A673 (cell line): ENCODE measurements at regions not wholly inside any gene's neighbourhood (a gene's known extent, or its start where the extent isn't known, plus 50 kb on each side); places are given as distances from the start of the nearest gene placed in this dataset.

Experiments used
- BruUV-seq: library from RNA; stranded (reverse); fragments of 400-500 nt; replicated peaks from 2 replicates; lab custom pipeline; 2021; lab: Mats Ljungman, UMichigan
- CTCF ChIA-PET: fragments of 300-600 bp; sonication (Branson Sonifier 250); formaldehyde crosslinking; loops from one replicate; lab custom pipeline; 2022; ENCODE audit warnings: antibody characterized with exemption; lab: Charles Lee
- POLR2A ChIA-PET: fragments of 300-600 bp; sonication (Branson Sonifier 250); formaldehyde crosslinking; loops from one replicate; lab custom pipeline; 2022; ENCODE audit warnings: antibody characterized with exemption; ENCODE audit not compliant: low non-redundant PET; lab: Charles Lee
- DNase-seq: peaks from one replicate; pipeline ENCODE4 v3.0.0-alpha.2; 2015; ENCODE audit warnings: low spot score
- H3K27ac ChIP-seq: fragments of 200-600 bp; sonication (generic); 2 replicates; pipeline ENCODE4 v1.5.1; 2016; ENCODE audit warnings: mixed run types, low read depth, mild to moderate bottlenecking, mixed read lengths, antibody characterized with exemption, low read length; ENCODE audit not compliant: poor library complexity, severe bottlenecking
- H3K27me3 ChIP-seq: fragments of 200-600 bp; sonication (generic); replicated peaks from 2 replicates; pipeline ENCODE4 v1.6.1; 2017; ENCODE audit warnings: mixed run types, low read depth, mild to moderate bottlenecking, mixed read lengths, antibody characterized with exemption, low read length; ENCODE audit not compliant: insufficient read depth, poor library complexity
- H3K36me3 ChIP-seq: fragments of 200-600 bp; sonication (generic); 2 replicates; pipeline ENCODE4 v1.6.1; 2016; ENCODE audit warnings: mixed run types, mild to moderate bottlenecking, mixed read lengths, antibody characterized with exemption, low read length; ENCODE audit not compliant: insufficient read depth, poor library complexity, severe bottlenecking
- H3K4me1 ChIP-seq: fragments of 200-600 bp; sonication (generic); 2 replicates; pipeline ENCODE4 v1.6.1; 2017; ENCODE audit warnings: mixed run types, mild to moderate bottlenecking, mixed read lengths, antibody characterized with exemption, low read length; ENCODE audit not compliant: insufficient read depth, poor library complexity, severe bottlenecking
- H3K4me3 ChIP-seq: fragments of 200-600 bp; sonication (generic); 2 replicates; pipeline ENCODE4 v1.5.1; 2016; ENCODE audit warnings: low read depth, mixed run types, mild to moderate bottlenecking, mixed read lengths, low read length; ENCODE audit not compliant: poor library complexity, severe bottlenecking
- H3K9me3 ChIP-seq: fragments of 200-600 bp; sonication (generic); 2 replicates; pipeline ENCODE4 v1.6.1; 2016; ENCODE audit warnings: mixed run types, low read depth, mild to moderate bottlenecking, mixed read lengths, antibody characterized with exemption, low read length; ENCODE audit not compliant: poor library complexity, severe bottlenecking
- EZH2 ChIP-seq: fragments of 200-600 bp; sonication (generic); IDR thresholded peaks from 2 replicates; pipeline ENCODE4 v1.6.1; 2017; ENCODE audit warnings: borderline replicate concordance, low read depth, mild to moderate bottlenecking, mixed read lengths, antibody characterized with exemption, low read length; ENCODE audit not compliant: poor library complexity, severe bottlenecking
- intact Hi-C: fragments of 100-400 bp; cut with micrococcal nuclease; formaldehyde crosslinking; loops from one replicate; pipeline ENCODE4 v1.10.0; 2022; ENCODE audit not compliant: unreplicated experiment
- TF ChIP-seq, protein P1 (sequence below): fragments of 300-800, 200-600 bp; sonication (generic); conservative IDR thresholded peaks from 2 replicates; pipeline ENCODE4 v1.5.1; 2017; ENCODE audit warnings: low read depth, mild to moderate bottlenecking, antibody characterized with exemption, low read length, moderate library complexity, mixed read lengths

- intact Hi-C loops = loop anchor here (1.0 to 10.0 kb wide), 3 partner anchors 71 to 438 kb away; no protein-coding TSS in a partner anchor
- ChIA-PET CTCF (interaction anchor here (0.6 to 1.3 kb wide), 4 partner anchors 242 to 355 kb away, joined by 3 to 7 read pairs (median 4); no protein-coding TSS in a partner anchor), POLR2A (interaction anchor here (0.7 kb wide), 1 partner anchor 11 kb away, joined by 3 read pairs; no protein-coding TSS in a partner anchor)
- DNase-seq = peak; percentile 93
- Histone ChIP-seq H3K36me3 (no peaks in the 10 kb centered on the region), H3K9me3 (no peaks in the 10 kb centered on the region), H3K27ac (peak overlapping the region; percentile 59), H3K4me1 (peaks cover 60% of the 10 kb centered on the region), H3K4me3 (peak overlapping the region; percentile 4), H3K27me3 (no peaks in the 10 kb centered on the region)
- TSS peak; percentile 97 for BruUV-seq
- TF ChIP-seq, protein P1, sequence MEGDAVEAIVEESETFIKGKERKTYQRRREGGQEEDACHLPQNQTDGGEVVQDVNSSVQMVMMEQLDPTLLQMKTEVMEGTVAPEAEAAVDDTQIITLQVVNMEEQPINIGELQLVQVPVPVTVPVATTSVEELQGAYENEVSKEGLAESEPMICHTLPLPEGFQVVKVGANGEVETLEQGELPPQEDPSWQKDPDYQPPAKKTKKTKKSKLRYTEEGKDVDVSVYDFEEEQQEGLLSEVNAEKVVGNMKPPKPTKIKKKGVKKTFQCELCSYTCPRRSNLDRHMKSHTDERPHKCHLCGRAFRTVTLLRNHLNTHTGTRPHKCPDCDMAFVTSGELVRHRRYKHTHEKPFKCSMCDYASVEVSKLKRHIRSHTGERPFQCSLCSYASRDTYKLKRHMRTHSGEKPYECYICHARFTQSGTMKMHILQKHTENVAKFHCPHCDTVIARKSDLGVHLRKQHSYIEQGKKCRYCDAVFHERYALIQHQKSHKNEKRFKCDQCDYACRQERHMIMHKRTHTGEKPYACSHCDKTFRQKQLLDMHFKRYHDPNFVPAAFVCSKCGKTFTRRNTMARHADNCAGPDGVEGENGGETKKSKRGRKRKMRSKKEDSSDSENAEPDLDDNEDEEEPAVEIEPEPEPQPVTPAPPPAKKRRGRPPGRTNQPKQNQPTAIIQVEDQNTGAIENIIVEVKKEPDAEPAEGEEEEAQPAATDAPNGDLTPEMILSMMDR = peak; percentile 47; the same call in 1 of the 2 replicates
- TF ChIP-seq EZH2 = no peak
Observed at GRCh38 chr6:82616386-82617028, 252.9 kb downstream of the TPBG start.

DNA sequence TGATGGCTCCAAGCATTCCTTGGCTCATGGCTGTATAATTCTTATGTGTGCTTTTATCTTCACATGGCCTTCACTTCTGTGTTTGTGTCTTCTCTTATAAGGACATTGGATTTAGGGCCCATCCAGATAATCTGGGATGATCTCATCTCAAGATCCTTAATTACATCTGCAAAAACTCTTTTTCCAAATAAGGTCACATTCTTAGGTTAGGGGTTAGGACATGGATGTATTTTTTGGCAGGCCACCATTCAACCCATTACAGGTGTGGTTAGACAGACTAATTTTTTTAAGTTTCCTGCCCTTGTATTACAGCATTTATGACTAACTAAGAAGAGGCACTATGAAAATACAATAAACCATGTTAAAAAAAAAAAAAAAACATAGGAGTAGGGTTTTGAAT is 254.0 kb downstream of the TPBG start:
- no peak for DNase-seq
- H3K27me3 ChIP-seq = no peaks in the 10 kb centered on the region
- ChIA-PET POLR2A (no interaction called here), CTCF (no interaction called here)
- no peak overlapping the region for H3K4me3 ChIP-seq
- no TSS peak for BruUV-seq
- intact Hi-C loops = loop anchor here (5.0 to 10.0 kb wide), 2 partner anchors 345 to 437 kb away; no protein-coding TSS in a partner anchor
- no peak overlapping the region for H3K27ac ChIP-seq
- peaks cover 48% of the 10 kb centered on the region for H3K4me1 ChIP-seq
- H3K36me3 ChIP-seq = no peaks in the 10 kb centered on the region
- TF ChIP-seq, protein P1 = no peak
- no peak for TF ChIP-seq EZH2
- H3K9me3 ChIP-seq = peaks cover 4% of the 10 kb centered on the region

- no peak overlapping the region for H3K27ac ChIP-seq
- TF ChIP-seq EZH2 = no peak
- TF ChIP-seq, protein P1 = no peak
- H3K9me3 ChIP-seq = peaks cover 7% of the 10 kb centered on the region
- H3K36me3 ChIP-seq = no peaks in the 10 kb centered on the region
- peaks cover 30% of the 10 kb centered on the region for H3K4me1 ChIP-seq
- no TSS peak for BruUV-seq
- intact Hi-C loops = loop anchor here (5.0 to 10.0 kb wide), 2 partner anchors 347 to 435 kb away; no protein-coding TSS in a partner anchor
- POLR2A ChIA-PET = no interaction called here
- no peak overlapping the region for H3K4me3 ChIP-seq
- DNase-seq = no peak
- CTCF ChIA-PET = interaction anchor here (0.7 kb wide), 1 partner anchor 299 kb away, joined by 6 read pairs; no protein-coding TSS in a partner anchor
- H3K27me3 ChIP-seq = no peaks in the 10 kb centered on the region
Observed at GRCh38 chr6:82619573-82619972, 256.0 kb downstream of the TPBG start.
